HFF-Myc (cell line): ENCODE measurements at regions not wholly inside any gene's neighbourhood (a gene's known extent, or its start where the extent isn't known, plus 50 kb on each side); places are given as distances from the start of the nearest gene placed in this dataset.

Experiments used
- DNase-seq: peaks from one replicate; pipeline ENCODE4 v3.0.0-alpha.2; 2011; ENCODE audit warnings: low read depth; ENCODE audit errors: extremely low read depth
- H3K4me3 ChIP-seq: replicated peaks from 2 replicates; pipeline ENCODE4 v1.5.1; 2011; ENCODE audit warnings: low read depth, mild to moderate bottlenecking, control low read depth, low read length
- CTCF ChIP-seq: IDR thresholded peaks from 2 replicates; pipeline ENCODE4 v1.5.1; 2012; ENCODE audit warnings: mild to moderate bottlenecking, low read depth, low read length, control low read depth; ENCODE audit errors: missing control alignments

DNA sequence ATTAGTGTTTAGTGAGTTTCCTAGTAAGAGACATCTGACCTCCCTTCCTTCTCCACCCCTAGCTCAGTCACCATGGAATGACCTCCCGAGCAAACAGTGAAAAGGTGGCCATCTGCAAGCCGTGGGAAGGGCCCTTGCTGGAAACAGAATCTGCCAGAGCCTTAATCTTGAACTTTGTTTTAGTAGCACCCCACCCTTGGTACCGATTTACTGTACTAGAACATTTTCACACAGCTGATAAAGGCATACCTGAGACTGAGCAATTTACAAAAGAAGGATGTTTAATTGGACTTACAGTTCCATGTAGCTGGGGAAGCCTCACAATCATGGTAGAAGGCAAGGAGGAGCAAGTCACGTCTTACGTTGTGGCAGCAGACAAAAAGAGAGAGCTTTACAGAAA is 655.8 kb downstream of the TSN start:
- no peak overlapping the region for H3K4me3 ChIP-seq
- no peak for TF ChIP-seq CTCF
- DNase-seq: no peak

DNA sequence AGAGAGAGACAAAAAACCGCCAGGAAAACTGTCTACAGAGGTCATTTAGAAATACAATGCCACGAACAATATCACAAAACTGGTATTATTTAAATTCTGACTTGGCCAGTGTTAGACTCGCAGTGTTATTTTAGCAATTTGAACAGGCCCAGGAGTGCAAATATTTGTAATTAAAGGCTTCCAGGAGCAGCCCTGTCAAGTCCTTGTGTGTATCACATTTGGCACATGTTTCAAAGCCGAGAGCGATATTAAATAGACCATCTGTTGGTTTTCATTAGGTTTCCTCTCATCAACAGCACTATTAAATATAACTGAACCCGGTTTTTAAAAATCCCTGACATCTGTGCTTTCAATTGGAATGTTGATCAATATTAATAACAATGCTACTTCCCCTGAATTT is 656.9 kb downstream of the TSN start:
- DNase-seq: no peak
- H3K4me3 ChIP-seq: no peak overlapping the region
- no peak for TF ChIP-seq CTCF

DNA sequence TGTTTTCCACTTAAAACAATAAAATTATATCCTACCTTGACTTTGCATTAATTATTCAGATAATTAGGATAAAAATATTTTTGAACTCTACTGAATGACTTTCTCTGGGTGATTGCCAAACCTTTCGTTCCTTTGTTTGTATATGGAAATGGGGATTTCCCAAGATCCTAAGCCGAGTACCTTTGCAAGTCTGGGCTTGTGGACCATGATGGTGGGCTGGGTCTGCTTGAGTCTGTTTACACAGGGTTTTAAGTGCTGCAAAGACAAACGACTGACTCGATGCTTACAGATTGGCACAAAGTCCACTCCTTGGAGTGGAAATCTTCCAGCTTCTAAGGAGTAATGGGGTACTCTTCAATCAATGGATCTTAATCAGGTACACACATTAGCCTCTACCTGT is 659.5 kb downstream of the TSN start:
- TF ChIP-seq CTCF: no peak
- no peak for DNase-seq
- no peak overlapping the region for H3K4me3 ChIP-seq

GRCh38 chr2:122417114-122417513 is 661.7 kb downstream of the TSN start:
- no peak for TF ChIP-seq CTCF
- no peak for DNase-seq
- H3K4me3 ChIP-seq: no peak overlapping the region

- DNase-seq: no peak
- no peak for TF ChIP-seq CTCF
These were observed 666.3 kb downstream of the TSN start for GRCh38 chr2:122421775-122422174.

DNA sequence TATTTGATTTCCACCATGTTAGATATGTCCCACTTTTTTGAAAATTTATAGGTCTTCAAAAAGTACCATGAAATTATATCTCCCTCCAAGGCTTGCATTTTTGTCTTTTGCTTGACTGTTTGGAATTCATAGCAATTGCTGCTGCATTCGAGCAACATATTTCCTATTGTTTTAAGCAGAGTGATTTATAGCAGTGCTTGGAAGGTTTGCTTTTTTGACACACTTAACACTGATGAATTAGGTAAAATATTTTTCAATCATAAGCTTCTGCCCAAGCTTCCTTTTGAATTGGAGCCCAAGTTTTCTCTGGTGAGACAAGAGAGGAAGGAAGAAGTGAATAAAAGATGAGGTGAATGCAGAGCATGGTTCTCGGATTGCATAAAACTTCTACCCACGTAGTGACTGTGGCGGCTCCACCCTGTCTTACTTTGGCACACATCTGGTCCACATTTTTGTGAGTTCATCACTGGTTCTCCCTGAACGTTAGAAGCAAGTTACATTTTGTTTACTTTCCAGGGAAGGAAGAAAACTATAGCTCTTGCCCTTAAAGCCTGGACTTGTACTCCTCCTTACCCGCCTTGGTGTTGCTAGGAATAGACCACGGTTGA is 667.0 kb downstream of the TSN start:
- no peak for DNase-seq
- H3K4me3 ChIP-seq: no peak overlapping the region
- TF ChIP-seq CTCF: no peak

More at GRCh38 chr2:122421775-122422174, 666.3 kb downstream of the TSN start:
- no peak overlapping the region for H3K4me3 ChIP-seq

GRCh38 chr2:122423934-122424333 is 668.5 kb downstream of the TSN start:
- no peak overlapping the region for H3K4me3 ChIP-seq
- no peak for TF ChIP-seq CTCF
- no peak for DNase-seq
